ENCODE measurements at regions not wholly inside any gene's neighbourhood (a gene's known extent, or its start where the extent isn't known, plus 50 kb on each side); places are given as distances from the start of the nearest gene placed in this dataset.
"Not testable (repeated sequence)": the region's sequence is repeated elsewhere in the genome, so short reads cannot be mapped to it uniquely, and the experiment has no call there.

- peak; percentile 19 for DNase-seq
Observed at GRCh38 chr11:22079133-22079872, 113.6 kb upstream of the ANO5 start.

GRCh38 chr11:22082178-22082577 is 110.7 kb upstream of the ANO5 start:
- no peak for DNase-seq

GRCh38 chr11:22082788-22083187 is 110.1 kb upstream of the ANO5 start:
- DNase-seq = no peak

GRCh38 chr11:22084056-22084455 is 108.8 kb upstream of the ANO5 start:
- DNase-seq = no peak

GRCh38 chr11:22084564-22084963 is 108.3 kb upstream of the ANO5 start:
- DNase-seq = no peak

GRCh38 chr11:22089609-22090008 is 103.3 kb upstream of the ANO5 start:
- DNase-seq = no peak

GRCh38 chr11:22106566-22106965 is 86.3 kb upstream of the ANO5 start:
- no peak for DNase-seq

GRCh38 chr11:22115470-22116029 is 77.3 kb upstream of the ANO5 start:
- no peak for DNase-seq

GRCh38 chr11:22127981-22128380 is 64.9 kb upstream of the ANO5 start:
- not testable (repeated sequence) for DNase-seq

- peak; percentile 26 for DNase-seq
Observed at GRCh38 chr11:22130462-22131053, 62.3 kb upstream of the ANO5 start.

GRCh38 chr11:22133776-22134175 is 59.1 kb upstream of the ANO5 start:
- DNase-seq = no peak

- no peak for DNase-seq
Observed at GRCh38 chr11:22138264-22138663, 54.6 kb upstream of the ANO5 start.
